GM12891 (cell line): ENCODE measurements at regions not wholly inside any gene's neighbourhood (a gene's known extent, or its start where the extent isn't known, plus 50 kb on each side); places are given as distances from the start of the nearest gene placed in this dataset.

ENCODE experiments used
- PAX5 ChIP-seq: IDR thresholded peaks from 2 replicates; pipeline ENCODE4 v1.6.1; 2011; ENCODE audit warnings: low read length, moderate library complexity, mild to moderate bottlenecking; ENCODE audit not compliant: insufficient read depth, severe bottlenecking
- POLR2A ChIP-seq: IDR thresholded peaks from 2 replicates; pipeline ENCODE4 v1.6.1; 2011; ENCODE audit warnings: low read depth, low read length, control low read depth
- POLR2AphosphoS5 ChIP-seq: IDR thresholded peaks from 2 replicates; pipeline ENCODE4 v1.6.1; 2011; ENCODE audit warnings: low read depth, low read length, control low read depth

DNA sequence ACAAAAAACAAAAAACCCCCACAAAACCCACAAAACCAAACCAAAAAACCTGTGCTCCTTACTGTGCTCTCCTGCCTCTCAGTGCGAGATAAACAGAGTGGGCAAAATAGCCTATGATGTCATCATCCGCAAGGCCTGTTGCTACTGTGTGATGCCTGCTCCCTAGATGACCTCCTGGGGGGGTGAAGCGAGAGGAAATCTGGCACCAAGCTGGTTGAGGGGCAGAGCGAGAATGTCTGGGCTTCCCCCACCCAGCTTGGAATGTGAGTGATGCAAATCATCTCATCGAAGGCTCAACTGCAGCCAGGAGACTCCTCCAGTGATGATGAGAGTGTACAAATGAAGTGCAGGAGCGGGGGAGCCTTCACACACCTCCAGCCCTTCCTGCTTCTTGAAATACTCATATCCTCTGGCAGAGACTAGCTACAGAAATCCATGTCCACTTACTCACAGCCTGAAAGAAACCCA is 57.7 kb upstream of the MAP4K3 start:
- no peak for TF ChIP-seq POLR2AphosphoS5
- TF ChIP-seq POLR2A, result no peak
- TF ChIP-seq PAX5, result no peak
